Astrocyte (in vitro differentiated cells and primary cell): ENCODE measurements at regions not wholly inside any gene's neighbourhood (a gene's known extent, or its start where the extent isn't known, plus 50 kb on each side); places are given as distances from the start of the nearest gene placed in this dataset.

Experiments used
- DNase-seq: peaks from one replicate; pipeline ENCODE4 v3.0.0-alpha.2; 2010; ENCODE audit warnings: low read depth
- FAIRE-seq: peaks from 2 replicates; lab custom pipeline; 2011; peaks lifted over from hg19 to GRCh38; lab: Jason Lieb, UNC
- H2AFZ ChIP-seq: 2 replicates; pipeline ENCODE4 v1.6.0; 2012; ENCODE audit warnings: low read depth, low read length, inconsistent platforms
- H3K27ac ChIP-seq: 2 replicates; pipeline ENCODE4 v1.5.1; 2011; ENCODE audit warnings: low read depth, low read length, inconsistent platforms
- H3K27me3 ChIP-seq: 2 replicates; pipeline ENCODE4 v1.6.0; 2011; ENCODE audit warnings: low read length, inconsistent platforms; ENCODE audit not compliant: insufficient read depth
- H3K36me3 ChIP-seq: 2 replicates; pipeline ENCODE4 v1.5.1; 2011; ENCODE audit warnings: low read length, inconsistent platforms; ENCODE audit not compliant: insufficient read depth
- H3K4me1 ChIP-seq: 2 replicates; pipeline ENCODE4 v1.5.1; 2011; ENCODE audit warnings: low read length, inconsistent platforms; ENCODE audit not compliant: insufficient read depth
- H3K4me2 ChIP-seq: 2 replicates; pipeline ENCODE4 v1.6.0; 2012; ENCODE audit warnings: low read length, inconsistent platforms
- H3K4me3 ChIP-seq: 2 replicates; pipeline ENCODE4 v1.5.1; 2011; ENCODE audit warnings: low read depth, mild to moderate bottlenecking, low read length, inconsistent platforms; ENCODE audit not compliant: insufficient read depth
- H3K79me2 ChIP-seq: 2 replicates; pipeline ENCODE4 v1.6.0; 2012; ENCODE audit warnings: mild to moderate bottlenecking, low read length, inconsistent platforms; ENCODE audit not compliant: insufficient read depth
- H3K9ac ChIP-seq: 2 replicates; pipeline ENCODE4 v1.6.0; 2012; ENCODE audit warnings: mild to moderate bottlenecking, low read length, inconsistent platforms
- H3K9me3 ChIP-seq: 2 replicates; pipeline ENCODE4 v1.5.1; 2012; ENCODE audit warnings: low read depth, mild to moderate bottlenecking, low read length, inconsistent platforms; ENCODE audit not compliant: insufficient read depth
- H4K20me1 ChIP-seq: 2 replicates; pipeline ENCODE4 v1.6.0; 2012; ENCODE audit warnings: low read length, inconsistent platforms; ENCODE audit not compliant: insufficient read depth
- H3K27ac Mint-ChIP-seq: one replicate; pipeline ENCODE4 v1.8.0; 2021; ENCODE audit warnings: mild to moderate bottlenecking, mixed read lengths; ENCODE audit not compliant: unreplicated experiment
- H3K27me3 Mint-ChIP-seq: one replicate; pipeline ENCODE4 v1.8.0; 2021; ENCODE audit warnings: low read depth, mixed read lengths; ENCODE audit not compliant: unreplicated experiment
- H3K36me3 Mint-ChIP-seq: one replicate; pipeline ENCODE4 v1.8.0; 2021; ENCODE audit warnings: low read depth, mixed read lengths; ENCODE audit not compliant: unreplicated experiment
- H3K4me1 Mint-ChIP-seq: one replicate; pipeline ENCODE4 v1.8.0; 2021; ENCODE audit warnings: low read depth, mixed read lengths; ENCODE audit not compliant: unreplicated experiment
- H3K4me3 Mint-ChIP-seq: one replicate; pipeline ENCODE4 v1.8.0; 2021; ENCODE audit warnings: mild to moderate bottlenecking, moderate library complexity, mixed read lengths; ENCODE audit not compliant: unreplicated experiment
- H3K9me3 Mint-ChIP-seq: one replicate; pipeline ENCODE4 v1.8.0; 2021; ENCODE audit warnings: mild to moderate bottlenecking, mixed read lengths; ENCODE audit not compliant: unreplicated experiment
- EZH2 ChIP-seq: IDR thresholded peaks from 2 replicates; pipeline ENCODE4 v1.6.1; 2012; ENCODE audit warnings: mild to moderate bottlenecking, low read length, inconsistent platforms; ENCODE audit not compliant: insufficient read depth
- TF ChIP-seq, protein P1 (sequence below): IDR thresholded peaks from 2 replicates; pipeline ENCODE4 v1.5.1; 2011; ENCODE audit warnings: low read depth, mild to moderate bottlenecking, inconsistent platforms, low read length, moderate library complexity; ENCODE audit not compliant: insufficient read depth

- Histone ChIP-seq H3K9me3 (peaks cover 4% of the 10 kb centered on the region), H3K9ac (no peak overlapping the region), H3K27me3 (no peaks in the 10 kb centered on the region), H3K4me3 (no peak overlapping the region), H3K27ac (no peak overlapping the region), H2AFZ (no peak overlapping the region), H3K4me1 (no peaks in the 10 kb centered on the region), H3K4me2 (no peak overlapping the region), H3K79me2 (no peaks in the 10 kb centered on the region), H3K36me3 (no peaks in the 10 kb centered on the region), H4K20me1 (no peaks in the 10 kb centered on the region)
- no peak for DNase-seq
- TF ChIP-seq, protein P1, sequence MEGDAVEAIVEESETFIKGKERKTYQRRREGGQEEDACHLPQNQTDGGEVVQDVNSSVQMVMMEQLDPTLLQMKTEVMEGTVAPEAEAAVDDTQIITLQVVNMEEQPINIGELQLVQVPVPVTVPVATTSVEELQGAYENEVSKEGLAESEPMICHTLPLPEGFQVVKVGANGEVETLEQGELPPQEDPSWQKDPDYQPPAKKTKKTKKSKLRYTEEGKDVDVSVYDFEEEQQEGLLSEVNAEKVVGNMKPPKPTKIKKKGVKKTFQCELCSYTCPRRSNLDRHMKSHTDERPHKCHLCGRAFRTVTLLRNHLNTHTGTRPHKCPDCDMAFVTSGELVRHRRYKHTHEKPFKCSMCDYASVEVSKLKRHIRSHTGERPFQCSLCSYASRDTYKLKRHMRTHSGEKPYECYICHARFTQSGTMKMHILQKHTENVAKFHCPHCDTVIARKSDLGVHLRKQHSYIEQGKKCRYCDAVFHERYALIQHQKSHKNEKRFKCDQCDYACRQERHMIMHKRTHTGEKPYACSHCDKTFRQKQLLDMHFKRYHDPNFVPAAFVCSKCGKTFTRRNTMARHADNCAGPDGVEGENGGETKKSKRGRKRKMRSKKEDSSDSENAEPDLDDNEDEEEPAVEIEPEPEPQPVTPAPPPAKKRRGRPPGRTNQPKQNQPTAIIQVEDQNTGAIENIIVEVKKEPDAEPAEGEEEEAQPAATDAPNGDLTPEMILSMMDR = no peak
- no peak for TF ChIP-seq EZH2
- Mint-ChIP-seq H3K27ac (no peak overlapping the region), H3K36me3 (no peaks in the 10 kb centered on the region), H3K9me3 (peaks cover 2% of the 10 kb centered on the region), H3K4me1 (no peaks in the 10 kb centered on the region), H3K4me3 (no peak overlapping the region), H3K27me3 (no peaks in the 10 kb centered on the region)
- no peak for FAIRE-seq
These were observed 219.4 kb downstream of the NMUR2 start for GRCh38 chr5:152185547-152186245.

GRCh38 chr5:152184266-152184665 lies 220.8 kb downstream of the NMUR2 start:
- H3K27me3 ChIP-seq = no peaks in the 10 kb centered on the region
- H3K27ac ChIP-seq = no peak overlapping the region
- Mint-ChIP-seq H3K27ac (no peak overlapping the region), H3K4me1 (no peaks in the 10 kb centered on the region), H3K4me3 (no peak overlapping the region), H3K27me3 (no peaks in the 10 kb centered on the region), H3K9me3 (peaks cover 3% of the 10 kb centered on the region), H3K36me3 (no peaks in the 10 kb centered on the region)
- no peaks in the 10 kb centered on the region for H3K4me1 ChIP-seq
- peaks cover 4% of the 10 kb centered on the region for H3K9me3 ChIP-seq
- H4K20me1 ChIP-seq = no peaks in the 10 kb centered on the region
- H3K79me2 ChIP-seq = no peaks in the 10 kb centered on the region
- no peak overlapping the region for H2AFZ ChIP-seq
- H3K4me2 ChIP-seq = no peak overlapping the region
- no peak for DNase-seq
- no peak overlapping the region for H3K4me3 ChIP-seq
- no peak overlapping the region for H3K9ac ChIP-seq
- no peaks in the 10 kb centered on the region for H3K36me3 ChIP-seq
- no peak for FAIRE-seq
- TF ChIP-seq EZH2 = no peak
- TF ChIP-seq, protein P1 = no peak

GRCh38 chr5:152181461-152181860 lies 223.6 kb downstream of the NMUR2 start:
- Mint-ChIP-seq H3K4me3 (no peak overlapping the region), H3K27ac (no peak overlapping the region)

More at GRCh38 chr5:152181461-152181860, 223.6 kb downstream of the NMUR2 start:
- no peaks in the 10 kb centered on the region for H3K4me1 Mint-ChIP-seq
- FAIRE-seq (no peak), DNase-seq (no peak)
- no peak overlapping the region for H3K4me2 ChIP-seq
- no peaks in the 10 kb centered on the region for H3K27me3 ChIP-seq
- H3K36me3 ChIP-seq = no peaks in the 10 kb centered on the region
- no peak overlapping the region for H3K27ac ChIP-seq
- no peak overlapping the region for H3K4me3 ChIP-seq
- H2AFZ ChIP-seq = no peak overlapping the region
- peaks cover 4% of the 10 kb centered on the region for H3K9me3 ChIP-seq
- TF ChIP-seq, protein P1 = no peak
- no peak for TF ChIP-seq EZH2
- no peaks in the 10 kb centered on the region for H3K79me2 ChIP-seq
- no peaks in the 10 kb centered on the region for H4K20me1 ChIP-seq
- no peaks in the 10 kb centered on the region for H3K27me3 Mint-ChIP-seq
- H3K4me1 ChIP-seq = no peaks in the 10 kb centered on the region
- H3K36me3 Mint-ChIP-seq = no peaks in the 10 kb centered on the region
- H3K9me3 Mint-ChIP-seq = peaks cover 5% of the 10 kb centered on the region
- no peak overlapping the region for H3K9ac ChIP-seq
